GM23338 (cell line): ENCODE measurements at regions not wholly inside any gene's neighbourhood (a gene's known extent, or its start where the extent isn't known, plus 50 kb on each side); places are given as distances from the start of the nearest gene placed in this dataset.

Experiments used
- ATAC-seq: fragments of 200-7000 bp; cut with Tn5 transposase; 3 replicates; pipeline ENCODE4 v1.9.1; 2020
- DNase-seq: peaks from one replicate; pipeline ENCODE4 v3.0.0-alpha.2; 2015; ENCODE audit warnings: low spot score
- H2AFZ ChIP-seq: fragments of 200-600 bp; sonication (generic); 2 replicates; pipeline ENCODE4 v1.8.0; 2016; ENCODE audit warnings: antibody characterized with exemption, mild to moderate bottlenecking, moderate library complexity
- H3F3A ChIP-seq: fragments of 200-600 bp; sonication (generic); replicated peaks from 2 replicates; pipeline ENCODE4 v1.8.0; 2017; ENCODE audit warnings: antibody characterized with exemption, mixed run types, low read depth
- H3K27ac ChIP-seq: fragments of 200-600 bp; sonication (generic); 2 replicates; pipeline ENCODE4 v1.6.1; 2016; ENCODE audit warnings: low read depth
- H3K27me3 ChIP-seq: fragments of 200-600 bp; sonication (generic); 2 replicates; pipeline ENCODE4 v1.8.0; 2016; ENCODE audit warnings: mild to moderate bottlenecking, mixed run types, moderate library complexity; ENCODE audit not compliant: insufficient read depth
- H3K36me3 ChIP-seq: fragments of 200-600 bp; sonication (generic); 2 replicates; pipeline ENCODE4 v1.8.0; 2016; ENCODE audit warnings: mild to moderate bottlenecking; ENCODE audit not compliant: insufficient read depth
- H3K4me1 ChIP-seq: fragments of 200-600 bp; sonication (generic); 2 replicates; pipeline ENCODE4 v1.8.0; 2016; ENCODE audit warnings: mild to moderate bottlenecking, moderate library complexity; ENCODE audit not compliant: insufficient read depth
- H3K4me2 ChIP-seq: fragments of 200-600 bp; sonication (generic); 2 replicates; pipeline ENCODE4 v1.7.1; 2017; ENCODE audit warnings: mixed run types
- H3K4me3 ChIP-seq: fragments of 200-600 bp; sonication (generic); 2 replicates; pipeline ENCODE4 v1.6.1; 2016; ENCODE audit warnings: mixed run types
- H3K79me2 ChIP-seq: fragments of 200-600 bp; sonication (generic); replicated peaks from 2 replicates; pipeline ENCODE4 v1.8.0; 2017; ENCODE audit warnings: mild to moderate bottlenecking; ENCODE audit not compliant: insufficient read depth
- H3K9me2 ChIP-seq: fragments of 200-600 bp; sonication (generic); 2 replicates; pipeline ENCODE4 v1.8.0; 2017; ENCODE audit not compliant: insufficient read depth
- H4K20me1 ChIP-seq: fragments of 200-600 bp; sonication (generic); replicated peaks from 2 replicates; pipeline ENCODE4 v1.8.0; 2017; ENCODE audit warnings: mild to moderate bottlenecking; ENCODE audit not compliant: insufficient read depth
- H3K27ac Mint-ChIP-seq: 2 replicates; pipeline ENCODE4 v1.8.0; 2020; ENCODE audit warnings: inconsistent platforms, mild to moderate bottlenecking, moderate library complexity, mixed read lengths
- H3K27me3 Mint-ChIP-seq: 3 replicates; pipeline ENCODE4 v1.8.0; 2022; ENCODE audit warnings: low read depth, mild to moderate bottlenecking, moderate library complexity, mixed read lengths, inconsistent platforms; ENCODE audit not compliant: insufficient read depth, poor library complexity
- H3K36me3 Mint-ChIP-seq: 3 replicates; pipeline ENCODE4 v1.8.0; 2021; ENCODE audit warnings: low read depth, mild to moderate bottlenecking, inconsistent platforms, moderate library complexity, mixed read lengths
- H3K4me1 Mint-ChIP-seq: 3 replicates; pipeline ENCODE4 v1.8.0; 2020; ENCODE audit warnings: mild to moderate bottlenecking, inconsistent platforms, mixed read lengths
- H3K4me3 Mint-ChIP-seq: 3 replicates; pipeline ENCODE4 v1.8.0; 2021; ENCODE audit warnings: moderate library complexity, mild to moderate bottlenecking, inconsistent platforms, mixed read lengths
- H3K9me3 Mint-ChIP-seq: 3 replicates; pipeline ENCODE4 v1.8.0; 2020; ENCODE audit warnings: moderate library complexity, mild to moderate bottlenecking, inconsistent platforms, mixed read lengths
- CREB1 ChIP-seq: fragments of 250-450 bp; sonication (Bioruptor Pico); IDR thresholded peaks from 2 replicates; pipeline ENCODE4 v1.5.0; 2020; ENCODE audit warnings: low read depth, mild to moderate bottlenecking, moderate library complexity
- EZH2phosphoT487 ChIP-seq: fragments of 200-600 bp; sonication (generic); IDR thresholded peaks from one replicate; pipeline ENCODE4 v1.8.1; 2018; ENCODE audit warnings: antibody characterized with exemption; ENCODE audit not compliant: unreplicated experiment
- JUNB ChIP-seq: IDR thresholded peaks from one replicate; pipeline ENCODE4 v1.6.1; 2016; ENCODE audit warnings: antibody characterized with exemption; ENCODE audit not compliant: unreplicated experiment
- NANOG ChIP-seq: IDR thresholded peaks from 2 replicates; pipeline ENCODE4 v1.6.1; 2016; ENCODE audit warnings: antibody characterized with exemption, borderline replicate concordance
- POLR2AphosphoS5 ChIP-seq: IDR thresholded peaks from 2 replicates; pipeline ENCODE4 v1.6.1; 2016; ENCODE audit warnings: antibody characterized with exemption, low read depth
- ZNF331 ChIP-seq: fragments of 250-450 bp; sonication (Bioruptor Pico); IDR thresholded peaks from 2 replicates; pipeline ENCODE4 v1.5.0; 2020; ENCODE audit warnings: low read depth, mild to moderate bottlenecking, moderate library complexity
- TF ChIP-seq, protein P1 (sequence below): IDR thresholded peaks from 2 replicates; pipeline ENCODE4 v1.6.1; 2016; ENCODE audit warnings: antibody characterized with exemption
- TF ChIP-seq, protein P2 (sequence below): IDR thresholded peaks from one replicate; pipeline ENCODE4 v1.6.1; 2018; ENCODE audit warnings: antibody characterized with exemption; ENCODE audit not compliant: unreplicated experiment

DNA sequence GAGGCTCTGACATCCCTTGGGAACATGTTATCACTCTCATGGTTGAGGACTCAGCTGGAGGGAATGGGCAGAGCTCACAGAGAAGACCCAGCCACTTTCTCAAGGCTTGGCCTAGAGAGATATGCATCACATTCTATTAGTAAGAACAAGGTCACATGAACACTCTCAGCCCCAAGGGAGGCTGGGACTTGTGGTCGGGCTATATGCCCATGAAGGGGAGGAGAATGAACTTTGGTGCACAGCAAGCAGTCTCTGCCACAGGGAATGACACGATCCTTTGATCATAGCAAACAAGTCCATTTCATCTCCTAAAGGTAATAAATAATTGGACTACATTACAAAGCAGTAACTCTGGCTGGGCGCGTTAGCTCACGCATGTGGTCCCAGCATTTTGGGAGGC lies 105.7 kb downstream of the SYF2 start (continued):
- TF ChIP-seq, protein P1, sequence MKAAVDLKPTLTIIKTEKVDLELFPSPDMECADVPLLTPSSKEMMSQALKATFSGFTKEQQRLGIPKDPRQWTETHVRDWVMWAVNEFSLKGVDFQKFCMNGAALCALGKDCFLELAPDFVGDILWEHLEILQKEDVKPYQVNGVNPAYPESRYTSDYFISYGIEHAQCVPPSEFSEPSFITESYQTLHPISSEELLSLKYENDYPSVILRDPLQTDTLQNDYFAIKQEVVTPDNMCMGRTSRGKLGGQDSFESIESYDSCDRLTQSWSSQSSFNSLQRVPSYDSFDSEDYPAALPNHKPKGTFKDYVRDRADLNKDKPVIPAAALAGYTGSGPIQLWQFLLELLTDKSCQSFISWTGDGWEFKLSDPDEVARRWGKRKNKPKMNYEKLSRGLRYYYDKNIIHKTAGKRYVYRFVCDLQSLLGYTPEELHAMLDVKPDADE = no peak
- no peak for TF ChIP-seq CREB1 (CRISPR knock-in tag)

DNA sequence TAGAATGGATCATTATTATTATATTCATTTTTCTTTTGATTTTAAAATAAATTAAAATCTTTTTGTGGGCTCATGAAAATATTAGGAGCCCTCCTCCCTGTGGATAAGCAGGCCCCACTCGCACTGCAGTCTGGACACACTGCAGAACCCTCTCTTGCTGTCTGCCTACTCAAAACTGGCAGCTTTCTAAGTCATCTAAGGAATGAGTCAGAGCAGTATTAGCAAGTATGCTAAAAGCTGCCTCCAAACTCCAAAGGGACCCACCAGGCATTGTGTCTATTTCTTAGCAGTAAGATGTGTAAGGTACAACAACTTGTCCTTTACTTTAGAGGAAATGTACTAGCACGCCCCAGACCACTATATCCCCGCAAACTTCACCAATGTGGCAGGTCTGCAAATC lies 108.8 kb downstream of the SYF2 start:
- Histone ChIP-seq H3K27me3 (no peaks in the 10 kb centered on the region), H3K79me2 (no peaks in the 10 kb centered on the region), H3K4me1 (no peaks in the 10 kb centered on the region), H3K4me2 (no peak overlapping the region), H3F3A (no peaks in the 10 kb centered on the region), H3K27ac (no peak overlapping the region), H3K9me2 (no peaks in the 10 kb centered on the region), H4K20me1 (no peaks in the 10 kb centered on the region), H3K36me3 (no peaks in the 10 kb centered on the region), H3K4me3 (no peak overlapping the region), H2AFZ (no peak overlapping the region)
- no peaks in the 10 kb centered on the region for H3K36me3 Mint-ChIP-seq
- TF ChIP-seq NANOG (no peak), JUNB (no peak)
- no peak overlapping the region for H3K27ac Mint-ChIP-seq
- ATAC-seq (no peak), DNase-seq (no peak)
- no peak overlapping the region for H3K4me3 Mint-ChIP-seq
- peaks cover 1% of the 10 kb centered on the region for H3K27me3 Mint-ChIP-seq
- H3K4me1 Mint-ChIP-seq = no peaks in the 10 kb centered on the region
- no peaks in the 10 kb centered on the region for H3K9me3 Mint-ChIP-seq

DNA sequence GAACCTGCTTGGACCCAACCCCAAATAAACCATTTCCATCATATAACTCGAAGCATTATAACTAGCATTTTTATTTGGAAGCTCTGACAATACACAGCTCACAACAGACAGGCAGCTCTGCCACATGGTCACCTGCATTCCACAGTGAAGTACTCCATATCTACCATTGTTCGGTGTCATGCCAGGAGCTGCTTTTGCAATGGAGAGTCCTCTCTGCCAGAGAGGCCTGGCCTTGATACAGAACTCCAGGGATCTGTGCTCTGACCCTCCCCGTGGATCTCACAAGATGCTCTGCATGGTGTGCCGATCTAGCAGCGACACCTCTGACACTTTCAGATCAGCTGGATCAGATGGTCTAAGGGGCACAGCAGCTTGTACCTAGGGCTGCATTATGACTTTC lies 109.6 kb downstream of the SYF2 start:
- no peaks in the 10 kb centered on the region for H3K79me2 ChIP-seq
- no peak for DNase-seq
- no peak overlapping the region for H3K4me2 ChIP-seq
- H3K36me3 ChIP-seq = no peaks in the 10 kb centered on the region
- no peaks in the 10 kb centered on the region for H3K27me3 ChIP-seq
- H3F3A ChIP-seq = no peaks in the 10 kb centered on the region
- no peak overlapping the region for H3K27ac Mint-ChIP-seq
- H3K27ac ChIP-seq = no peak overlapping the region
- no peaks in the 10 kb centered on the region for H3K4me1 ChIP-seq
- H3K9me3 Mint-ChIP-seq = no peaks in the 10 kb centered on the region
- no peak overlapping the region for H2AFZ ChIP-seq
- H4K20me1 ChIP-seq = no peaks in the 10 kb centered on the region
- H3K4me3 ChIP-seq = no peak overlapping the region
- H3K4me3 Mint-ChIP-seq = no peak overlapping the region
- H3K36me3 Mint-ChIP-seq = no peaks in the 10 kb centered on the region
- H3K27me3 Mint-ChIP-seq = peaks cover 1% of the 10 kb centered on the region
- no peak for ATAC-seq
- no peaks in the 10 kb centered on the region for H3K4me1 Mint-ChIP-seq
- no peaks in the 10 kb centered on the region for H3K9me2 ChIP-seq
- no peak for TF ChIP-seq ZNF331 (CRISPR knock-in tag)
- TF ChIP-seq, protein P1 = no peak
- no peak for TF ChIP-seq EZH2phosphoT487
- TF ChIP-seq, protein P2, sequence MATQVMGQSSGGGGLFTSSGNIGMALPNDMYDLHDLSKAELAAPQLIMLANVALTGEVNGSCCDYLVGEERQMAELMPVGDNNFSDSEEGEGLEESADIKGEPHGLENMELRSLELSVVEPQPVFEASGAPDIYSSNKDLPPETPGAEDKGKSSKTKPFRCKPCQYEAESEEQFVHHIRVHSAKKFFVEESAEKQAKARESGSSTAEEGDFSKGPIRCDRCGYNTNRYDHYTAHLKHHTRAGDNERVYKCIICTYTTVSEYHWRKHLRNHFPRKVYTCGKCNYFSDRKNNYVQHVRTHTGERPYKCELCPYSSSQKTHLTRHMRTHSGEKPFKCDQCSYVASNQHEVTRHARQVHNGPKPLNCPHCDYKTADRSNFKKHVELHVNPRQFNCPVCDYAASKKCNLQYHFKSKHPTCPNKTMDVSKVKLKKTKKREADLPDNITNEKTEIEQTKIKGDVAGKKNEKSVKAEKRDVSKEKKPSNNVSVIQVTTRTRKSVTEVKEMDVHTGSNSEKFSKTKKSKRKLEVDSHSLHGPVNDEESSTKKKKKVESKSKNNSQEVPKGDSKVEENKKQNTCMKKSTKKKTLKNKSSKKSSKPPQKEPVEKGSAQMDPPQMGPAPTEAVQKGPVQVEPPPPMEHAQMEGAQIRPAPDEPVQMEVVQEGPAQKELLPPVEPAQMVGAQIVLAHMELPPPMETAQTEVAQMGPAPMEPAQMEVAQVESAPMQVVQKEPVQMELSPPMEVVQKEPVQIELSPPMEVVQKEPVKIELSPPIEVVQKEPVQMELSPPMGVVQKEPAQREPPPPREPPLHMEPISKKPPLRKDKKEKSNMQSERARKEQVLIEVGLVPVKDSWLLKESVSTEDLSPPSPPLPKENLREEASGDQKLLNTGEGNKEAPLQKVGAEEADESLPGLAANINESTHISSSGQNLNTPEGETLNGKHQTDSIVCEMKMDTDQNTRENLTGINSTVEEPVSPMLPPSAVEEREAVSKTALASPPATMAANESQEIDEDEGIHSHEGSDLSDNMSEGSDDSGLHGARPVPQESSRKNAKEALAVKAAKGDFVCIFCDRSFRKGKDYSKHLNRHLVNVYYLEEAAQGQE = no peak
- TF ChIP-seq NANOG = no peak
- no peak for TF ChIP-seq CREB1 (CRISPR knock-in tag)
- TF ChIP-seq JUNB = no peak
- no peak for TF ChIP-seq POLR2AphosphoS5
